HG03135 (cell line): ENCODE measurements at regions not wholly inside any gene's neighbourhood (a gene's known extent, or its start where the extent isn't known, plus 50 kb on each side); places are given as distances from the start of the nearest gene placed in this dataset.

ENCODE experiments used
- ATAC-seq: cut with Tn5 transposase; IDR thresholded peaks from one replicate; pipeline ENCODE4 v1.9.1; 2021; ENCODE audit warnings: mild to moderate bottlenecking, moderate library complexity; ENCODE audit not compliant: unreplicated experiment

DNA sequence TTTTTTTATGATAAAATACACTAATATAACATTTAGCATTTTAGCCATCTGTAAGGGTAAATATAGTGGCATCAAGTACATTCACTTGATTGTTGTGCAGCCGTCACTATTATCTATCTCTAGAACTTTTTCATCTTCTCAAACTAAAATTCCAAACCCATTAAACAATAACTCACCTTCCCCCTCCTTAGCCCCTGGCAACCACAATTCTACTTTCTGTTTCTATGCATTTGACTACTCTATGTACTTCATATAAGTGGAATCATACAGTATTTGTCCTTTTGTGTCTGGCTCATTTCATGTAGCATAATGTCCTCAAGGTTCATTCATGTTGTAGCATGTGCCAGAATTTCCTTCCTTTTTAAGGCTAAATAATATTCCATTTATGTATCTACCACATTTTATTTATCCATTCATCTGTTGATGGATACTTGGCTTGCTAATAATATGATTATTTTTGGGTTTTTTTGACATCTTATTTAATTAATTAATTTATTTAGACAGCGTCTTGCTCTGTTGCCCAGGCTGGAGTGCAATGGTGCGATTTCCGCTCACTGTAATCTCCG lies 69.6 kb upstream of the MACF1 start:
- no peak for ATAC-seq

DNA sequence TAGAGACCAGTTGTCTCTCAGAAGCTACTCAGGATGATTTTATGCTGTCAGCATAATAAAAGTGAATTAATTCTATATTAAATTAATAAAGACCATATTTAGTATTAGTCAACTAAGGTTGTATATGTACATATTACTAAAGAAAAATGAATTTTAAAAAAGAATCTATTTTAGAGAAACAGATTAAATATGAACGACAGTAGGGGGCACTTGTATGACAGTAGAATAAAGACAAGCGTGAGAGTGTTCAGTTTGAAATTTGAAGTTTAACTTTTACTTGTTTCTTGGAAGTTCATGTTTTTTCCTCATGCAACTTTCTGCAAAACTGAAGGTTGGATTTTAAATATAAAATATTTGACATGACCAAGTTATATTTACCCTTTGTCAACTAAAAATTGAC lies 67.9 kb upstream of the MACF1 start:
- no peak for ATAC-seq

DNA sequence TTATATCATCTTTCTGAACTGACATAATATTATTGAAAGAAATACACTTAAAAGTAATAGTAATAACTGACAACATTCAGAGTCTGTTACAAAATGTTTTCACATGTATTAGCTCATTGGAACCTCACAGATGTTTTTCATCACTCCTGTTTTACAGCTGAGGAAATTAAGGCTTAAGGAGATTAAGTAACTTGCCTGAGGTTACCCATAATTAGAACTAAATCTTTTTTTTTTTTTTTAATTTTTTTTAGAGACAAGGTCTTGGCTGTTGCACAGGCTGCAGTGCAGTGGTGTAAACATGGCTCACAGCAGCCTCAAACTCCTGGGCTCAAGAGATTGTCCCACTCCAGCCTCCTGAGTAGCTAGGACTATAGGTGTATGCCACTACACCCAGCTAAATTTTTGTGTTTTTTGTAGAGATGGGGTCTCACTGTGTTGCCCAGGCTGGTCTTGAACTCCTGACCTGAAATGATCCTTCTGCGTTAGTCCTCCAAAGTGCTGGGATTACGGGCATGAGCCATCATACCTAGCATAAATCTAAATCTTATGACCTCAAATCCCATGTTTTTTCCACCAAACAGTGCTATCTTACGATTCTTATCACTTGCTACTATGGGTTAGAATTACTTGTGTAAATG lies 64.7 kb upstream of the MACF1 start:
- no peak for ATAC-seq

DNA sequence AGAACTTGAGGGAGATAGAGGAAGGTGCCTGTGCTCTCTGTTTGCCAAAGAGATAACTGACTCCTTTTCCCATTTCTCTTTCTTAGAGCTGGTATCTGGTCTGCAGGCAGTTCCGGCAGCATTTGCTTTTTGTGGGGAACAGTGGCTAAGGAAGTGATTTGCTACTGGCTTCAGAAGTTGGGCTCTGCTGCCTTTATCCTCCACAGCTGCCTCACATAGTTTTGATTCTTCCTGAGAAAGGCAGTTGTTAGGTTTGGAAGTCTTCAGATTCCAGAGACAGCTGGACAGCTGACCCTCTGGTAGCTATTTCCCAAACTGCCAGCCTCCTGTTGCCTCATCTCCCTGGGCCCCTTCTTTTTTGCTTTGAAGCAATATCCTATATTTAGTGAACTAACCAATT lies 62.6 kb upstream of the MACF1 start:
- ATAC-seq, result no peak

DNA sequence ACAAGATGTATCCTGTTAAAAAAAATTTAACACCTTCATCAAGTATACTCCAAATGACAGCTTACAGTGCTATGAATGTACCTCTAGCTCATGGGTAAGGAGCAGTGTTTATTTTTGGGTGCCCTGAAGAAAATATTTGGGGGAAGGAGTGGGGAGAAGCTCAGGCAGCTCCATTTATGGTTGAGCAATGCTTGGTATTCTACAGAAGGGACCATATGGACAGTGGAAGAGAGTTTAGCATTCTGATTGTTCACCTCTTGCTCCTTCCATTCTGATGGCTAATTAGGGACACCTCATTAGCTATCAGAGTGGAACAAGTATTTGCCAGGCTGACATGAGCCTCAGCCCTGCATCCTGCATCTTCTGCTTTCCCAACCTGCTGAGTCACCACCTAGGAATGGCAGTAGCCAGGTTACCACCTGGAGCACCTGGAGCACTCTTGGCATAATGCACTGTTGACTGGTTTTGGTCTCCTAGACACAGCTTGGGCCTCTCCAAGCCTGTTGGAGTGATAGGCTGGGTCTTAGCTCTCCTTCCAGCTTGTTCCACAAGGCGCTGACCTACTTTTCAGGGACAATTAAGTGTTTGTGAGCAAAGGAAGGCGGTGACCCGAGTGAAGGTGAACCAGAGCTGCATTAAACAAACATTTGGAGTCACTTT lies 62.0 kb upstream of the MACF1 start:
- no peak for ATAC-seq

DNA sequence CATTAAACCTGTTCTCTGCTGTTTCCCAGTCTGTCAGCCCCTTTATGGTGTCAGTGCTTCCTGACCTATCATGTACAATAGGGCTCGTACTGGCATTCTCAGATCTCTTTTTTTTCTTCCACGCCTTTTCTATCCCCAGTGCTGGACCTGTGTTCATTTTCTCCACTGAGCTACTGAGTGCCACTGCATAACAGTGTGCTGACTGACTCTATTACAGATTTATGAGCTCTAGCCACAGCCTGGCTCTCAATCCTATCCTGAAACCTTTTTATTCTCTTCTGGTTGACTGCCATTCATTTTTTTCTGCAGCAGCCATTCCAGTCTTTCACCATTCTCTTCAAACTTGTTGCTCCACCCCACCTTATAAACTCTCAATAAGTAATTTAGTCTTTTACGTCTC lies 59.6 kb upstream of the MACF1 start:
- no peak for ATAC-seq

DNA sequence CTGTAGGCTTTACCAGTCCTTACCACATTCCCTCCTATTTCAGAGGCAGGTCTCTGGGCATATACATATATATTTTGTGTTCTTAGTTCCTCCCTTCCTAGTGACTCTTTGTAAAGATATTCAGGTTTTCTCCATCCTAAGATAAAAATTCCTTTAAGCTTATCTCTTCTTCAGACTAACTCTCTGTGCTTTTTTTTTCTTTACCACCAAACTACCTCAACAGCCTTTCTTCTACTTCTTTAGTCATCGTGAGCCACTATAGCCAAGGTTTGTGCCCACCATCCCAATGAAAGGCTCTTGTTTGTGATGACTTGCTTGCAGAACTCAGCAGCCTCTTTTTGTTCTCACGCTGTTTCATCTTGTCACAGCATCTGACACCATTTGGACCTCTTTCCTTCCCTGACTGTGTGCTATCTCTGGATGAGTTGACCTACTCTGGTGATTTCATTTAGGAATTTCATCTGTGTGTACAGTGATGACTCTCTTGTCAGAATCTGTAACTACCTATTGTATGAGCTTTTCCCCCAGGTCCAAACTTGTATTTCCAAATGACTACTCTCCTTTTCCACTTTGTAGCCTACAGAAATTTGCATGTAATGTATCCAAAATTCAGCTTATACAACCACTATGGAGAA lies 59.0 kb upstream of the MACF1 start:
- ATAC-seq, result no peak

DNA sequence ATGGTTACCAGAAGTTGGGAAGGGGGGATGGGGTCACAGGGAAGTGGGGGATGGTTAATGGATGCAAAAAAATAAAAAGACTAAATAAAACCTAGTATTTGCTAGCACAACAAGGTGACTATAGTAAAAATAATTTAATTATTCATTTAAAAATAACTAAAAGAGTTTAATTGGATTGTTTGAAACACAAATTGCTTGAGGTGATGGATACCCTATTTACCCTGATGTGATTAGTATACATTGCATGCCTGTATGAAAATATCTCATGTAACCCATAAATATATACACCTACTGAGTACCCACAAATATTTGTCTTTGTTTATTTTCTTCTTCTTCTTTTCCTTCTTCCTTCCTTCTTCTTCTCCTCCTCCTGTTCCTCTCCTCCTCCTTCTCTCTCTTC lies 57.8 kb upstream of the MACF1 start:
- ATAC-seq, result no peak

DNA sequence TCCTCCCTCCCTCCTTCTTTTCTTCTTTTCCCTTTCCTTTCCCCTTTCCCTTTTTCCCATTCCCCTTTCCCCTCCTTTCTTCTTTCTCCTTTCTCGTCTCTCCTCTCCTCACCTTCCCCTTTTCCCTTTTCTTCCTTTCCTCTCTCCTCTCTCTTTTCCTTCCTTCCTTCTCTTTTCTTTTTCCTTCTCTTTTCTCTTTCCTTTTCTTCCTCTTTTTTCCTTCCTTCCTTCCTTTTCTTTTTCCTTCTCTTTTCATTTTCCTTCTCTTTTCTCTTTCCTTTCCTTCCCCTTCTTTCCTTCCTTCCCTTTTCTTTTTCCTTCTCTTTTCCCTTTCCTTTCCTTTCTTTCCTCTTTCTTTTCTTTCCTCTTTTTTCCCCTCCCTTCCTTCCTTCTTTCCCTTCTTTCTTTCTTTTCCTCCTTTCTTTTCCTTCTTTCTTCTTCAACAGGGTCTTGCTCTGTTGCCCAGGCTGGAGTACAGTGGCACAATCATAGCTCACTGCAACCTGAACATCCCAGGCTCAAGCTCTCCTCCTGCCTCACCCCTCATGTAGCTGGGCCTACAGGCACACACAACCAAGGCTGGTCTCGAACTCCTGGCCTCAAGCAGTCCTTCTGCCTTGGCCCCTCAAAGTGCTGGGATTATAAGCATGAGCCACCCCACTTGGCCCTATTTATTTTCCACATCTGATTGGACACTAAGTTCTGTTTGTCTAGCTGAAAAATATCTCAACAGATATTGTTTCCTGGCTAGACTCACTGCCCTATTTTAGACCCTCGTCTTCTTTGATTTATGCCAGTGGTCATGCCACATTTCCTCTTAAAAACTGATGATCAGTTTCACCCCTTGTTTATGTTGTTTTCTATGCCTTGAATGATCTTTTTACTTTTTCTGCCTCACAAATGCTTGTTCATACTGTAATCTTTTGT lies 57.1 kb upstream of the MACF1 start:
- ATAC-seq, result no peak

DNA sequence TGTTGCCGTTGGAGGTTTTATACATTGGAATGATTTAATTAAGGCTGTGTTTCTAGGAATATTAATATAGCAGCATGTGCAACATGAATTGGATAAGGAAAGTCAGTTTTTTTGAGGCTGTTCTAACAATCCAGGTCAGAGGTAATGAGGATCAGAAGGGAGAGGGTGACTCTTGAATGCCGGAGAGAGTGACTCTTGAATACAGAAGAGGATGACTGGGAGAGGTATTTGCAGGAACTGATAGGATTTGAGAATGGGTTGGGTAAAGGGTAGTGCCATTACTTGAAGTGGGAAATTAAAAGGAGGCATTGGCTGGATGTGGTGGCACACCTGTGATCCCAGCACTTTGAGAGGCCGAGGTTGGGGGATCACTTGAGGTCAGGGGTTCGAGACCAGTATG lies 55.6 kb upstream of the MACF1 start:
- ATAC-seq, result no peak

DNA sequence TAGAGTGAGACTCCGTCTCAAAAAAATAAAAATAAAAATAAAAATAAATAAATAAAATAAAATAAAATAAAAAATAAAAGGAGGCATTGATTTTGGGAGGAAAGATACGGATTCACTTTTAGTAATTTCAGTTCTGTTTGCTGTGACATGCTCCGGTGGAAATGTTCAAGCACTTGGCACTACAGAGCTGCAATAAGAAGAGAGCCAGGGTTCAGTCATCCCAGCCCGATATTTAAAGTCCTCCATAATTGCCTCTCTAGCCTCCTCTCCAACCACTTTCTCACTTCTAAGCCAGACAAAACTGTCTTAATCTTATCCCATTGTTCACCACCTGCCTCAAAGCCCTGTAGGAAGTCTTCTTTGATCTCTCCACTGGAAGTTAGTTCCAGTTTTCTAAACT lies 55.0 kb upstream of the MACF1 start:
- no peak for ATAC-seq

DNA sequence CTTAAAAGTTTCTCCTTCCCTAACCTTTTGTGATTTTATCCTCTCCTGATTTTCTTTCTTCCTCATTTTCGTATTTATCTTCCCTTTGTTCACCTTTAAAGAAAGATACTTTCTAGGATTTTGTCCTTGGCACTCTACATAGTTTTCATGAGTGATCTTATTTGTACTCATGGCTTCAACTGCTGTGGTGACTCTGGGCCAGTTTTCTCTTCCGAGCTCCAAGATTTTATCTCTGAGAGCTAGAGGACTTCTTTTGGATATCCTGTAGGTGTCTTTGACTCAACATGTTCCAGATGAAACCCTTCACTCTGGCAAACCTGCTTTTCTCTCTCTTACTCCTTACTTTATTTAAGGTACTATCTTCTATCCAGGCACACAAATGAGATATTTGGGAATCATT lies 53.7 kb upstream of the MACF1 start:
- ATAC-seq, result no peak

DNA sequence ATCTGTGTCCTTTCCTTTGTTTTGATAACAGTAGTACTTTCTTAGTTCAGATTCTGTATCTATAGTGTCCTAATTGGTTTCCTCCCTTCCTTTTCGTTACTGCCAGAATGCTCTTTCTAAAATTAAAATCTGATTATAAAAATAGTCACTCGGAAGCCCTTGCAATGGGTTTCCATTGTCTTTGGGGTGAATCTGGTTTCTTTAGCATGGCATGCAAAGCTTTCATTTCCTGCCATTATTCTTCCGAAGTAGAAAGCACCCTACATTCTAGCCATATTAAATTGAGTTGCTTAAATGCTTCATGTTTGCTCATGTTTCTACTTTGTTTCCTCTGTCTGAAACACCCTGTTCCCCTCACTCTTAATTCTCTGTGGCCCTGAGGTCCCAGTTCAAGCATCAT lies 53.2 kb upstream of the MACF1 start:
- no peak for ATAC-seq

DNA sequence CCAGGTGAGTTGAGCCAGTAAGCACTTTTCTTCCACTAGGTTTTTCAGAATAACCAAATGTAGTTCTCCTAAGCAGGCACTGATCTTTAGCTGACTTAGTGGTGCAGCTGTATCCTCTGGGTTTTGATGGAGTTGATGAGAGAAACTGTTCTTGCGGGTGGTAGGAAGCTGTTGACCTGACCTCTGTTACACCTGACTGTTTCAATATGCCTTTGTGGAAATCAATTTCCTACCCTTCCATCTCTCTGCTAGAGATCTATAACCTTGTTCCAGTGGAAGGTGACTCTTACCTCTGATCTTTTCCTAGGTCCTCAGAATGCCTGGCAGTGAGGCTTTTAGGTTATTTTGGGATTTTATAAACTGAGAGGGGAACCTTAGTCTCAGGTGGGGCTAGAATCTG lies 51.6 kb upstream of the MACF1 start:
- no peak for ATAC-seq

DNA sequence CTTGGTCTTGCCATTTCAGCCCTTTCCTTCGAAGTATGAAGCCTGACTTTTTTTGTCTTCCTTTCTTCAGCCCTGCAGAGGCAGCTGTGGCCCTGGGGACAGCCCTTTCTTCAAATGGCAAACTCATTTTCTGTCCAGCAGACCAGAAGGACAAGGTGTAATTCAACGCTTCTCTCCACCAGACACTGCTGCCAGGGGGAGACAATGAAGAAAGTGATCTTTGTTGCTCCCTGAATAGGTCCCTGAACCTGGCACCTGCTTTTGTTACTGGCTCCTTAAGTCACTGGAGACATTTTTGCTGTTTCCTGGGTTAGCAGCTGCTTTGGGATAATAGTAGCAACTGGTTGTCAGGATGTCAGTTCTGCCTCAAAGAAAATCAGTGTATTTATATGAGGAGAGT lies 50.8 kb upstream of the MACF1 start:
- no peak for ATAC-seq

DNA sequence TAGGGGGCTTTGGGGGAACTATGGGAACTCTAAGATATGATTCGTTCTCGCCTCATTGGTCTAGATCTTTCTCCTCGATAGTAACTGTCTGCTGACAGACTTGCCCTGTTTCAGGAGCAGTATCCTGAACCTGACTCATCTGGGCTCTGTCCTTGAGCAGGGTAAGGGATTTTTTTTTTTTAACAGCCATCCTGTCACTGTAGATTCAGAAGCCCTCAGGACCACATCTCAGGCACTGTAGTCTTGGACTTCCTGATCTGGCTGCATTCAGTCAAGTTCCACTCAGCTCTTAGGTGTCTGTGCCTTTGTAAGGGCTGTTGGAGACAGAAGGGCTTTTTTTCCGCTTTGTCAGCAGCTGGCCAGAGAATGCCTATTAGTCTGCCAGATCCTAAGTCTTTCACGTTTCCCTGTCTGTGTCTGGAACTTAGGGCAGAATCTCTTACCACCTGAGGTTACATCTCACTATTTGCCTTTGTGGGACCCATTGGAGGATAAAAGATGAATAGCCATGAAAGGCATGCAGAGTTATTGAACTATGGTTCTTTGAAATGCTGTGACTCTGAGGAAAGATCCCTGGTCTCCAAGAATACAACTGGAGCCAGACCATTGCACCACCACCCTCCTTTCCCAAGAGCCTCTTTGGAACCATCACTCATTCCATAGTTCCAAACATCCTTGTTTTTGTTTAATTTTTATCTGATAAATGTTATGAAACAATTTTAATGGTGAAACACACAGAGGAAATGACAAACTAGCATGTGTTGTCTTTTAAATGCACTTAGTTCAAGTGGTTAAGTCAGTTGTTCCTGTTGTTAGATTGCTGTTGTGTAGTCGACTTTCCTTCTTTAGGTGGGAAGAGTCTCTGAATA lies 49.7 kb upstream of the MACF1 start:
- no peak for ATAC-seq
